GM12878 (cell line): ENCODE measurements at regions not wholly inside any gene's neighbourhood (a gene's known extent, or its start where the extent isn't known, plus 50 kb on each side); places are given as distances from the start of the nearest gene placed in this dataset.

Experiments used
- ATF3 ChIP-seq: IDR thresholded peaks from 2 replicates; pipeline ENCODE4 v1.6.1; 2011; ENCODE audit warnings: low read depth, mild to moderate bottlenecking, low read length, moderate library complexity, borderline replicate concordance; ENCODE audit errors: extremely low read depth
- KDM1A ChIP-seq: fragments of 200-600 bp; sonication (generic); IDR thresholded peaks from 2 replicates; pipeline ENCODE4 v1.6.1; 2016; ENCODE audit warnings: borderline replicate concordance
- MAX ChIP-seq: IDR thresholded peaks from 2 replicates; pipeline ENCODE4 v1.6.1; 2012; ENCODE audit warnings: low read depth, low read length, improper control_type of control experiment
- SRF ChIP-seq, 2 experiments: IDR thresholded peaks; 2 replicates each; pipeline ENCODE4 v1.6.1; 2011; ENCODE audit warnings: low read depth in 2 of 2, low read length in 2 of 2, mild to moderate bottlenecking in 1 of 2, moderate library complexity in 1 of 2

GRCh38 chr5:9733486-9733885 is 103.3 kb upstream of the TAS2R1 start:
- no peak for TF ChIP-seq SRF (IDR thresholded peaks at IDR 0.05; ENCODE audit: low read depth in 2 of 2, low read length in 2 of 2)
- TF ChIP-seq MAX: no peak
- no peak for TF ChIP-seq KDM1A
- TF ChIP-seq ATF3: no peak
